ENCODE measurements at regions not wholly inside any gene's neighbourhood (a gene's known extent, or its start where the extent isn't known, plus 50 kb on each side); places are given as distances from the start of the nearest gene placed in this dataset.

GRCh38 chr5:162996053-162996452 is 441.3 kb upstream of the CCNG1 start:
- 0% methylated on average over 1 of the region's 1 CpG for WGBS (ENCODE audit: missing lambda C conversion rate)
- H3K9me3 ChIP-seq = no peaks in the 10 kb centered on the region
- no peak overlapping the region for H3K4me3 ChIP-seq
- FAIRE-seq = no peak
- POLR2A ChIA-PET = no interaction called here
- H3K27ac ChIP-seq = no peak overlapping the region
- TF ChIP-seq MAFK (IDR thresholded peaks at IDR 0.05; ENCODE audit: partially characterized antibody) = peak; percentile 85
- no peak for TF ChIP-seq HOXB5 (CRISPR knock-in tag; IDR thresholded peaks at IDR 0.05)
- H3K4me2 ChIP-seq = no peak overlapping the region
- DNase-seq (ENCODE audit: low read depth in 1 of 2, low spot score in 1 of 2) = no peak
- CTCF ChIA-PET = no interaction called here
- no peaks in the 10 kb centered on the region for H3K4me1 ChIP-seq
- no peak for ATAC-seq

DNA sequence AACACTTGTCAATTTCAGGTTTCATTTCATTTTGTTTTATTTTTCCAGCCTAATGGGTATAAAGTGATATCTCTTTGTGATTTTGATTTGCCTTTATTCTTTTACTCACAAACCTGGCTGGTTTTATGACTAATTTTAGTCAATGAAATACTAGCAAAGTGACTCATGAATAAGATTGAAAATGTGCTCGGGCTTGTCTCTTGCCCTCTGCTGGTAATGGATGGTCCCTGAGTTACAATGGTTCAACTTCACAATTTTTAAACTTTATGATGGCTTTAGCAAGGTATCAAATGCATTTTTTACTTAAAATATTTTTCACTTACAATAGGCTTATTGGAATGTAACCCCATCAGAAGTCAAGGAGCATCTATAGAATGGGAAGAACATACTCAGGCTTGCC is 431.4 kb upstream of the CCNG1 start:
- Histone ChIP-seq H3K4me2 (no peak overlapping the region), H3K4me1 (no peaks in the 10 kb centered on the region), H3K27ac (no peak overlapping the region), H3K4me3 (no peak overlapping the region), H3K9me3 (no peaks in the 10 kb centered on the region)
- 5% methylated on average over 1 of the region's 1 CpG for WGBS (ENCODE audit: missing lambda C conversion rate)
- ATAC-seq = no peak
- DNase-seq (ENCODE audit: low read depth in 1 of 2, low spot score in 1 of 2) = no peak
- ChIA-PET POLR2A (no interaction called here), CTCF (no interaction called here)
- no peak for FAIRE-seq
- TF ChIP-seq ZFP36 (IDR thresholded peaks at IDR 0.05; ENCODE audit: borderline replicate concordance, partially characterized antibody) = no peak
- no peak for TF ChIP-seq FOSL2 (IDR thresholded peaks at IDR 0.05)
- TF ChIP-seq FOSL2 (CRISPR knock-in tag; IDR thresholded peaks at IDR 0.05) = 0 out of 2 replicates have a peak, but pooled peaks have one; percentile 15
- TF ChIP-seq HMGXB4 (CRISPR knock-in tag; IDR thresholded peaks at IDR 0.05; ENCODE audit: borderline replicate concordance) = no peak

GRCh38 chr5:163022582-163023128 is 414.7 kb upstream of the CCNG1 start:
- FAIRE-seq (no peak), ATAC-seq (no peak), DNase-seq (ENCODE audit: low read depth in 1 of 2, low spot score in 1 of 2) (no peak)
- POLR2A ChIA-PET = no interaction called here
- H3K4me2 ChIP-seq = no peak overlapping the region
- TF ChIP-seq MAZ (IDR thresholded peaks at IDR 0.05; ENCODE audit: borderline replicate concordance, low read depth, low read length) (no peak), RARB (CRISPR knock-in tag; IDR thresholded peaks at IDR 0.05) (no peak), HES2 (IDR thresholded peaks at IDR 0.05) (no peak), KDM5A (IDR thresholded peaks at IDR 0.05) (no peak), PHF8 (IDR thresholded peaks at IDR 0.05; ENCODE audit: borderline replicate concordance, low read depth) (no peak), TP53 (CRISPR knock-in tag; IDR thresholded peaks at IDR 0.05) (no peak), EHMT2 (IDR thresholded peaks at IDR 0.05; ENCODE audit: low read depth) (no peak), POLR2A (IDR thresholded peaks at IDR 0.05; ENCODE audit: low read length) (no peak), HMGXB4 (CRISPR knock-in tag; IDR thresholded peaks at IDR 0.05; ENCODE audit: borderline replicate concordance) (no peak), ZC3H11A (IDR thresholded peaks at IDR 0.05) (no peak), NPAS2 (CRISPR knock-in tag; IDR thresholded peaks at IDR 0.05; ENCODE audit: borderline replicate concordance) (no peak)
- TF ChIP-seq, protein P1, sequence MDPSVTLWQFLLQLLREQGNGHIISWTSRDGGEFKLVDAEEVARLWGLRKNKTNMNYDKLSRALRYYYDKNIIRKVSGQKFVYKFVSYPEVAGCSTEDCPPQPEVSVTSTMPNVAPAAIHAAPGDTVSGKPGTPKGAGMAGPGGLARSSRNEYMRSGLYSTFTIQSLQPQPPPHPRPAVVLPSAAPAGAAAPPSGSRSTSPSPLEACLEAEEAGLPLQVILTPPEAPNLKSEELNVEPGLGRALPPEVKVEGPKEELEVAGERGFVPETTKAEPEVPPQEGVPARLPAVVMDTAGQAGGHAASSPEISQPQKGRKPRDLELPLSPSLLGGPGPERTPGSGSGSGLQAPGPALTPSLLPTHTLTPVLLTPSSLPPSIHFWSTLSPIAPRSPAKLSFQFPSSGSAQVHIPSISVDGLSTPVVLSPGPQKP (IDR thresholded peaks at IDR 0.05; ENCODE audit: low read depth, low read length) = no peak
- no peaks in the 10 kb centered on the region for H3K9me3 ChIP-seq
- no peak overlapping the region for H3K4me3 ChIP-seq
- WGBS (ENCODE audit: missing lambda C conversion rate) = 10% methylated on average over 1 of the region's 1 CpG
- H3K27ac ChIP-seq = no peak overlapping the region
- CTCF ChIA-PET = no interaction called here
- H3K4me1 ChIP-seq = no peaks in the 10 kb centered on the region
